Heart left ventricle (tissue), 13 donors: ENCODE measurements at regions not wholly inside any gene's neighbourhood (a gene's known extent, or its start where the extent isn't known, plus 50 kb on each side); places are given as distances from the start of the nearest gene placed in this dataset.

ENCODE experiments used
- POLR2A ChIP-seq, 2 donors: fragments of 450-650 bp; IDR thresholded peaks; one replicate each; pipeline ENCODE4 v1.6.1; 2017; ENCODE audit warnings: antibody characterized with exemption in 2 of 2, mild to moderate bottlenecking in 2 of 2, moderate library complexity in 2 of 2
- TF ChIP-seq, protein P1 (sequence below), 12 donors: fragments of 200-600 bp; sonication (generic) in 4 of 12; IDR thresholded peaks; one replicate each; pipeline versions ENCODE4 v1.5.0 to v1.8.0; 2018 to 2022; ENCODE audit warnings: antibody characterized with exemption in 12 of 12, mild to moderate bottlenecking in 5 of 12
- donor health status: ischemic (EF 13 %, LVEDD 7.1; RV severe dilation, severe dysfunction).
- donor health status: DM: no; HTN: yes; CAD: no.
- donor health status: DM: no; HTN: no; CAD: no.
- donor health status: ischemic (EF 25% LVEDD 6.9; RV normal size, moderate dysfunction).
- donor health status: ischemic (EF 25% LVEDD 5.7; RV mildly dilated, moderate dysfunction).
- donor health status: ischemic (EF 35%, LVEDD 5.7; RV mildly dilated, moderate dysfunction).
- donor health status: nonischemic (EF 11% LVEDD 7.7; RV severe dilation, severe dysfunction).
- donor health status: DM: yes; HTN: yes; CAD: no.
- donor health status: PGD.
- donor health status: ischemic (EF 29% LVEDD 5.4; RV normal size, mild dysfunction).
- donor health status: nonischemic (EF 23%, LVEDD 6.1; RV moderate dilation, normal function).

DNA sequence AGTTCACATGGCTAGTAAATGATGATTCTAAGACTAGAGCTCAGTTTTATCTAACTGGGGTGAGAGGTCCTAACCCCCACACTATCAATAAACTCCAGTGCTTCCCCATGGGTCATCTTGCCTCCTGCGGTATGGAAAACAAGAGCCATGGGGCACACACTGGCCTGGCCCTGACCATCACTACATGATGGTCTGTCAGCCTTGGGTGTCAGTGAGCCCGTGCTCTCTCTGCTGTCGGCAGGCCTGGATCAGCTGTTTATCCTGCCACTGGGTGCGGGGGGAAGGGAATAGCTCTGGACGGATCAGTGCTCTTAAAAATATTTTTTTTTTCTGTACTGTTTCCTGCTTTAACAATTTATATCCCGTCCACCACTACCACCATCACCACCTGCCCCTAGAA is 255.0 kb upstream of the ADGRL2 start:
- TF ChIP-seq, protein P1, sequence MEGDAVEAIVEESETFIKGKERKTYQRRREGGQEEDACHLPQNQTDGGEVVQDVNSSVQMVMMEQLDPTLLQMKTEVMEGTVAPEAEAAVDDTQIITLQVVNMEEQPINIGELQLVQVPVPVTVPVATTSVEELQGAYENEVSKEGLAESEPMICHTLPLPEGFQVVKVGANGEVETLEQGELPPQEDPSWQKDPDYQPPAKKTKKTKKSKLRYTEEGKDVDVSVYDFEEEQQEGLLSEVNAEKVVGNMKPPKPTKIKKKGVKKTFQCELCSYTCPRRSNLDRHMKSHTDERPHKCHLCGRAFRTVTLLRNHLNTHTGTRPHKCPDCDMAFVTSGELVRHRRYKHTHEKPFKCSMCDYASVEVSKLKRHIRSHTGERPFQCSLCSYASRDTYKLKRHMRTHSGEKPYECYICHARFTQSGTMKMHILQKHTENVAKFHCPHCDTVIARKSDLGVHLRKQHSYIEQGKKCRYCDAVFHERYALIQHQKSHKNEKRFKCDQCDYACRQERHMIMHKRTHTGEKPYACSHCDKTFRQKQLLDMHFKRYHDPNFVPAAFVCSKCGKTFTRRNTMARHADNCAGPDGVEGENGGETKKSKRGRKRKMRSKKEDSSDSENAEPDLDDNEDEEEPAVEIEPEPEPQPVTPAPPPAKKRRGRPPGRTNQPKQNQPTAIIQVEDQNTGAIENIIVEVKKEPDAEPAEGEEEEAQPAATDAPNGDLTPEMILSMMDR (IDR thresholded peaks at IDR 0.05): no peak
- TF ChIP-seq POLR2A (IDR thresholded peaks at IDR 0.05): no peak
